SK-N-MC (cell line): ENCODE measurements at regions not wholly inside any gene's neighbourhood (a gene's known extent, or its start where the extent isn't known, plus 50 kb on each side); places are given as distances from the start of the nearest gene placed in this dataset.

Experiments
- DNase-seq: peaks from one replicate; pipeline ENCODE4 v3.0.0-alpha.2; 2011; ENCODE audit warnings: low read depth, low spot score
- H3K27ac ChIP-seq: fragments of 200-600 bp; sonication (generic); 2 replicates; pipeline ENCODE4 v1.5.1; 2016; ENCODE audit warnings: mixed run types
- H3K36me3 ChIP-seq: fragments of 200-600 bp; sonication (generic); 2 replicates; pipeline ENCODE4 v1.6.1; 2017; ENCODE audit warnings: antibody characterized with exemption, low read length, mixed read lengths; ENCODE audit not compliant: insufficient read depth
- H3K4me3 ChIP-seq: fragments of 200-600 bp; sonication (generic); 2 replicates; pipeline ENCODE4 v1.5.1; 2016
- H3K9ac ChIP-seq: fragments of 200-600 bp; sonication (generic); 2 replicates; pipeline ENCODE4 v1.8.0; 2017; ENCODE audit warnings: mixed run types, mixed read lengths; ENCODE audit not compliant: insufficient read length
- H3K9me3 ChIP-seq: fragments of 200-600 bp; sonication (generic); 2 replicates; pipeline ENCODE4 v1.6.1; 2017; ENCODE audit warnings: low read depth, mild to moderate bottlenecking, antibody characterized with exemption, low read length, moderate library complexity, mixed read lengths
- EZH2 ChIP-seq: fragments of 200-600 bp; sonication (generic); IDR thresholded peaks from one replicate; pipeline ENCODE4 v1.6.1; 2017; ENCODE audit warnings: antibody characterized with exemption
- FOXP2 ChIP-seq: optimal IDR thresholded peaks from 2 replicates; pipeline ENCODE3; 2011; ENCODE audit warnings: mild to moderate bottlenecking, moderate library complexity; ENCODE audit not compliant: insufficient read depth; ENCODE audit errors: extremely low read length, control extremely low read depth
- POLR2AphosphoS5 ChIP-seq: IDR thresholded peaks from 2 replicates; pipeline ENCODE4 v1.6.1; 2012; ENCODE audit warnings: mild to moderate bottlenecking, low read depth, low read length, borderline replicate concordance

- H3K27ac ChIP-seq: no peak overlapping the region
- TF ChIP-seq EZH2 (no peak), POLR2AphosphoS5 (no peak), FOXP2 (no peak)
- no peaks in the 10 kb centered on the region for H3K36me3 ChIP-seq
- H3K9me3 ChIP-seq: no peaks in the 10 kb centered on the region
- DNase-seq: no peak
- H3K9ac ChIP-seq: no peak overlapping the region
- no peak overlapping the region for H3K4me3 ChIP-seq
Observed at GRCh38 chr7:9890092-9890491, 1083.6 kb upstream of the PHF14 start.

GRCh38 chr7:9891056-9891455, 1082.6 kb upstream of the PHF14 start:
- H3K27ac ChIP-seq: no peak overlapping the region
- H3K9ac ChIP-seq: no peak overlapping the region
- TF ChIP-seq POLR2AphosphoS5: no peak
- no peak for TF ChIP-seq EZH2
- no peak for TF ChIP-seq FOXP2
- DNase-seq: no peak
- no peaks in the 10 kb centered on the region for H3K9me3 ChIP-seq
- no peak overlapping the region for H3K4me3 ChIP-seq
- H3K36me3 ChIP-seq: no peaks in the 10 kb centered on the region

- no peak overlapping the region for H3K27ac ChIP-seq
- no peak overlapping the region for H3K4me3 ChIP-seq
- no peak for DNase-seq
- H3K9me3 ChIP-seq: peaks cover 3% of the 10 kb centered on the region; the same call in 1 of the 2 replicates
- TF ChIP-seq EZH2 (no peak), FOXP2 (no peak), POLR2AphosphoS5 (no peak)
- no peaks in the 10 kb centered on the region for H3K36me3 ChIP-seq
- no peak overlapping the region for H3K9ac ChIP-seq
Observed at GRCh38 chr7:9900339-9900738, 1073.3 kb upstream of the PHF14 start.

- H3K27ac ChIP-seq: no peak overlapping the region
- H3K9ac ChIP-seq: no peak overlapping the region
- H3K36me3 ChIP-seq: no peaks in the 10 kb centered on the region
- H3K9me3 ChIP-seq: no peaks in the 10 kb centered on the region
- no peak for TF ChIP-seq FOXP2
- DNase-seq: no peak
- H3K4me3 ChIP-seq: no peak overlapping the region
Observed at GRCh38 chr7:9921326-9921725, 1052.3 kb upstream of the PHF14 start.

- Histone ChIP-seq H3K9me3 (no peaks in the 10 kb centered on the region), H3K4me3 (no peak overlapping the region), H3K9ac (no peak overlapping the region), H3K36me3 (no peaks in the 10 kb centered on the region), H3K27ac (no peak overlapping the region)
- DNase-seq: no peak
- TF ChIP-seq POLR2AphosphoS5 (no peak), FOXP2 (no peak), EZH2 (no peak)
Observed at GRCh38 chr7:9937944-9938631, 1035.6 kb upstream of the PHF14 start.

- no peak for TF ChIP-seq FOXP2
- TF ChIP-seq EZH2: no peak
- TF ChIP-seq POLR2AphosphoS5: no peak
- Histone ChIP-seq H3K36me3 (no peaks in the 10 kb centered on the region), H3K27ac (no peak overlapping the region), H3K4me3 (no peak overlapping the region), H3K9me3 (no peaks in the 10 kb centered on the region), H3K9ac (no peak overlapping the region)
- no peak for DNase-seq
Observed at GRCh38 chr7:9939176-9939575, 1034.5 kb upstream of the PHF14 start.

- Histone ChIP-seq H3K9ac (no peak overlapping the region), H3K4me3 (no peak overlapping the region), H3K9me3 (no peaks in the 10 kb centered on the region), H3K36me3 (no peaks in the 10 kb centered on the region), H3K27ac (no peak overlapping the region)
- TF ChIP-seq POLR2AphosphoS5 (no peak), FOXP2 (no peak), EZH2 (no peak)
- DNase-seq: no peak
Observed at GRCh38 chr7:9945131-9945530, 1028.5 kb upstream of the PHF14 start.

GRCh38 chr7:9945857-9946256, 1027.8 kb upstream of the PHF14 start:
- no peak for DNase-seq
- H3K4me3 ChIP-seq: no peak overlapping the region
- no peaks in the 10 kb centered on the region for H3K36me3 ChIP-seq
- no peak overlapping the region for H3K9ac ChIP-seq
- no peaks in the 10 kb centered on the region for H3K9me3 ChIP-seq
- TF ChIP-seq POLR2AphosphoS5 (no peak), EZH2 (no peak), FOXP2 (no peak)
- H3K27ac ChIP-seq: no peak overlapping the region

- no peak overlapping the region for H3K4me3 ChIP-seq
- no peak overlapping the region for H3K9ac ChIP-seq
- H3K36me3 ChIP-seq: no peaks in the 10 kb centered on the region
- no peak for TF ChIP-seq EZH2
- no peak for TF ChIP-seq FOXP2
- no peak for TF ChIP-seq POLR2AphosphoS5
- no peak for DNase-seq
- no peaks in the 10 kb centered on the region for H3K9me3 ChIP-seq
- no peak overlapping the region for H3K27ac ChIP-seq
Observed at GRCh38 chr7:9955138-9955537, 1018.5 kb upstream of the PHF14 start.
